A673 (cell line): ENCODE measurements at regions not wholly inside any gene's neighbourhood (a gene's known extent, or its start where the extent isn't known, plus 50 kb on each side); places are given as distances from the start of the nearest gene placed in this dataset.
"Not testable (repeated sequence)": the region's sequence is repeated elsewhere in the genome, so short reads cannot be mapped to it uniquely, and the experiment has no call there.

Source experiments
- EZH2 ChIP-seq: fragments of 200-600 bp; sonication (generic); IDR thresholded peaks from 2 replicates; pipeline ENCODE4 v1.6.1; 2017; ENCODE audit warnings: borderline replicate concordance, low read depth, mild to moderate bottlenecking, mixed read lengths, antibody characterized with exemption, low read length; ENCODE audit not compliant: poor library complexity, severe bottlenecking
- TF ChIP-seq, protein P1 (sequence below): fragments of 300-800, 200-600 bp; sonication (generic); conservative IDR thresholded peaks from 2 replicates; pipeline ENCODE4 v1.5.1; 2017; ENCODE audit warnings: low read depth, mild to moderate bottlenecking, antibody characterized with exemption, low read length, moderate library complexity, mixed read lengths

GRCh38 chr9:42397336-42397735 lies 213.9 kb downstream of the SPATA31A6 start:
- TF ChIP-seq, protein P1, sequence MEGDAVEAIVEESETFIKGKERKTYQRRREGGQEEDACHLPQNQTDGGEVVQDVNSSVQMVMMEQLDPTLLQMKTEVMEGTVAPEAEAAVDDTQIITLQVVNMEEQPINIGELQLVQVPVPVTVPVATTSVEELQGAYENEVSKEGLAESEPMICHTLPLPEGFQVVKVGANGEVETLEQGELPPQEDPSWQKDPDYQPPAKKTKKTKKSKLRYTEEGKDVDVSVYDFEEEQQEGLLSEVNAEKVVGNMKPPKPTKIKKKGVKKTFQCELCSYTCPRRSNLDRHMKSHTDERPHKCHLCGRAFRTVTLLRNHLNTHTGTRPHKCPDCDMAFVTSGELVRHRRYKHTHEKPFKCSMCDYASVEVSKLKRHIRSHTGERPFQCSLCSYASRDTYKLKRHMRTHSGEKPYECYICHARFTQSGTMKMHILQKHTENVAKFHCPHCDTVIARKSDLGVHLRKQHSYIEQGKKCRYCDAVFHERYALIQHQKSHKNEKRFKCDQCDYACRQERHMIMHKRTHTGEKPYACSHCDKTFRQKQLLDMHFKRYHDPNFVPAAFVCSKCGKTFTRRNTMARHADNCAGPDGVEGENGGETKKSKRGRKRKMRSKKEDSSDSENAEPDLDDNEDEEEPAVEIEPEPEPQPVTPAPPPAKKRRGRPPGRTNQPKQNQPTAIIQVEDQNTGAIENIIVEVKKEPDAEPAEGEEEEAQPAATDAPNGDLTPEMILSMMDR = not testable (repeated sequence)
- TF ChIP-seq EZH2 = not testable (repeated sequence)
